ENCODE measurements at regions not wholly inside any gene's neighbourhood (a gene's known extent, or its start where the extent isn't known, plus 50 kb on each side); places are given as distances from the start of the nearest gene placed in this dataset.

DNA sequence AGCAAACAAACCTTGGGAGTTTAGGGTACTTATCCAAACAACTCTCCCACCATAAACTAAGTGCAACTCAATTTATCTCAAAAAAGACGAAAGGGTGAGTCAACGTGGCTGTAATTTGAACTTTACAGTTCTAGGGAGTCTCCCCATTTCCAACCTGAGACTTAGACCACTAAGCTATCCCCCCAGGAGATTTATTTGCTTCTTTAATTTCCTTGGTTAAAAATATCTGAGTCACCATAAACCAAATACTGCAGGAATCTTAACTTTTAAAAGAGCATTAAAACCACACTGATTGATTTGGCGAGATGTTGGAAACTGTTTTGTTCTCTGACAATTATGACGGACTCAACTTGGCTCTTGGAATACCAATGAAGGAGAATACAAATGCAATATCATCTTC lies 299.3 kb upstream of the SOX9 start:
- Histone ChIP-seq H3K4me2 (ENCODE audit: control insufficient read depth, extremely low read depth, insufficient read depth, low read depth, low read length) (no peak overlapping the region), H3K9me3 (ENCODE audit: control insufficient read depth, low read depth, low read length) (no peaks in the 10 kb centered on the region), H3K27ac (ENCODE audit: control insufficient read depth, insufficient read depth, low read length) (no peak overlapping the region)

DNA sequence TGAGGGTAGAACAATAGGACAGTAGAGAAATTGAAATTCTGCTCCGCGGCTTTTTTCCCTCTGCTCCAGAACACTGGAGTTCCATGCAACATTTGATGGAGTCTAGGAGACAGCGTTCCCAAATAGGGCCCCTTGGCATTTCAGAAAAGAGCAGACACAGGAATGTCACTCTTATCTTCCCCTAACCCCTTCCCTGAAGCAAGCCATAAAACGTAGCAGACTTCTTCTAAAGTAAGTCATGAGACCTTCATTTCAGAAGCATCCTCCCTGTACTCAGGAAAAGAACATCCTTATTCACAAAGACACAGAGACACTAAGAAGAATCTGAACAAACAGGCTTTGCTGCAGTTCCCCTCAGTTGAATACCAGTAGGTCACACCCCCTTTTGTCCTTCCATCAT lies 296.1 kb upstream of the SOX9 start:
- TF ChIP-seq EZH2 (IDR thresholded peaks at IDR 0.05; ENCODE audit: low read length), result no peak
- TF ChIP-seq, protein P1, sequence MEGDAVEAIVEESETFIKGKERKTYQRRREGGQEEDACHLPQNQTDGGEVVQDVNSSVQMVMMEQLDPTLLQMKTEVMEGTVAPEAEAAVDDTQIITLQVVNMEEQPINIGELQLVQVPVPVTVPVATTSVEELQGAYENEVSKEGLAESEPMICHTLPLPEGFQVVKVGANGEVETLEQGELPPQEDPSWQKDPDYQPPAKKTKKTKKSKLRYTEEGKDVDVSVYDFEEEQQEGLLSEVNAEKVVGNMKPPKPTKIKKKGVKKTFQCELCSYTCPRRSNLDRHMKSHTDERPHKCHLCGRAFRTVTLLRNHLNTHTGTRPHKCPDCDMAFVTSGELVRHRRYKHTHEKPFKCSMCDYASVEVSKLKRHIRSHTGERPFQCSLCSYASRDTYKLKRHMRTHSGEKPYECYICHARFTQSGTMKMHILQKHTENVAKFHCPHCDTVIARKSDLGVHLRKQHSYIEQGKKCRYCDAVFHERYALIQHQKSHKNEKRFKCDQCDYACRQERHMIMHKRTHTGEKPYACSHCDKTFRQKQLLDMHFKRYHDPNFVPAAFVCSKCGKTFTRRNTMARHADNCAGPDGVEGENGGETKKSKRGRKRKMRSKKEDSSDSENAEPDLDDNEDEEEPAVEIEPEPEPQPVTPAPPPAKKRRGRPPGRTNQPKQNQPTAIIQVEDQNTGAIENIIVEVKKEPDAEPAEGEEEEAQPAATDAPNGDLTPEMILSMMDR (optimal IDR thresholded peaks at IDR 0.05 in 1 of 3, IDR thresholded peaks at IDR 0.05 in 1 of 3, conservative IDR thresholded peaks at IDR 0.05 in 1 of 3; ENCODE audit: extremely low read depth in 1 of 3, insufficient read depth in 2 of 3, low read length in 3 of 3), result no peak
- Histone ChIP-seq H3K4me2 (ENCODE audit: control insufficient read depth, extremely low read depth, insufficient read depth, low read depth, low read length) (no peak overlapping the region), H3K79me2 (ENCODE audit: control insufficient read depth, insufficient read depth, low read length) (no peaks in the 10 kb centered on the region), H3K4me3 (ENCODE audit: control insufficient read depth in 2 of 3, extremely low read depth in 1 of 3, insufficient read depth in 2 of 3, low read depth in 1 of 3, low read length in 3 of 3) (no peak overlapping the region), H3K27ac (ENCODE audit: control insufficient read depth, insufficient read depth, low read length) (no peak overlapping the region), H3K4me1 (ENCODE audit: control insufficient read depth, extremely low read depth, insufficient read depth, low read length) (no peaks in the 10 kb centered on the region), H4K20me1 (ENCODE audit: control insufficient read depth, extremely low read depth, insufficient read depth, low read length) (no peaks in the 10 kb centered on the region), H3K9me3 (ENCODE audit: control insufficient read depth, low read depth, low read length) (no peaks in the 10 kb centered on the region), H3K36me3 (ENCODE audit: control insufficient read depth in 2 of 2, extremely low read depth in 1 of 2, insufficient read depth in 2 of 2, low read length in 2 of 2) (no peaks in the 10 kb centered on the region), H3K9me1 (ENCODE audit: control insufficient read depth, extremely low read depth, insufficient read depth, low read length) (no peaks in the 10 kb centered on the region), H2AFZ (ENCODE audit: control insufficient read depth, low read length) (no peak overlapping the region), H3K27me3 (ENCODE audit: control insufficient read depth, extremely low read depth, insufficient read depth, low read length) (no peaks in the 10 kb centered on the region), H3K9ac (ENCODE audit: control insufficient read depth, extremely low read depth, insufficient read depth, low read length) (no peak overlapping the region)
- no peak for DNase-seq (ENCODE audit: low read depth, low spot score)
- dilution Hi-C loops (cut with MboI; ENCODE audit: extremely low pct_ligation_motif_present, low sequenced_read_pairs), result no loop called here
- FAIRE-seq, result no peak

More for the DNA sequence above, 299.3 kb upstream of the SOX9 start:
- TF ChIP-seq EZH2 (IDR thresholded peaks at IDR 0.05; ENCODE audit: low read length), result no peak
- TF ChIP-seq, protein P1 (optimal IDR thresholded peaks at IDR 0.05 in 1 of 3, IDR thresholded peaks at IDR 0.05 in 1 of 3, conservative IDR thresholded peaks at IDR 0.05 in 1 of 3; ENCODE audit: extremely low read depth in 1 of 3, insufficient read depth in 2 of 3, low read length in 3 of 3), result no peak
- Histone ChIP-seq H3K27me3 (ENCODE audit: control insufficient read depth, extremely low read depth, insufficient read depth, low read length) (no peaks in the 10 kb centered on the region), H4K20me1 (ENCODE audit: control insufficient read depth, extremely low read depth, insufficient read depth, low read length) (no peaks in the 10 kb centered on the region), H3K79me2 (ENCODE audit: control insufficient read depth, insufficient read depth, low read length) (no peaks in the 10 kb centered on the region), H2AFZ (ENCODE audit: control insufficient read depth, low read length) (no peak overlapping the region), H3K4me1 (ENCODE audit: control insufficient read depth, extremely low read depth, insufficient read depth, low read length) (no peaks in the 10 kb centered on the region), H3K36me3 (ENCODE audit: control insufficient read depth in 2 of 2, extremely low read depth in 1 of 2, insufficient read depth in 2 of 2, low read length in 2 of 2) (no peaks in the 10 kb centered on the region), H3K9ac (ENCODE audit: control insufficient read depth, extremely low read depth, insufficient read depth, low read length) (no peak overlapping the region), H3K4me3 (ENCODE audit: control insufficient read depth in 2 of 3, extremely low read depth in 1 of 3, insufficient read depth in 2 of 3, low read depth in 1 of 3, low read length in 3 of 3) (no peak overlapping the region), H3K9me1 (ENCODE audit: control insufficient read depth, extremely low read depth, insufficient read depth, low read length) (no peaks in the 10 kb centered on the region)
- DNase-seq (ENCODE audit: low read depth, low spot score) (no peak), FAIRE-seq (no peak)
- dilution Hi-C loops (cut with MboI; ENCODE audit: extremely low pct_ligation_motif_present, low sequenced_read_pairs), result no loop called here

All from keratinocyte (primary cell).